ENCODE measurements at regions not wholly inside any gene's neighbourhood (a gene's known extent, or its start where the extent isn't known, plus 50 kb on each side); places are given as distances from the start of the nearest gene placed in this dataset.

DNA sequence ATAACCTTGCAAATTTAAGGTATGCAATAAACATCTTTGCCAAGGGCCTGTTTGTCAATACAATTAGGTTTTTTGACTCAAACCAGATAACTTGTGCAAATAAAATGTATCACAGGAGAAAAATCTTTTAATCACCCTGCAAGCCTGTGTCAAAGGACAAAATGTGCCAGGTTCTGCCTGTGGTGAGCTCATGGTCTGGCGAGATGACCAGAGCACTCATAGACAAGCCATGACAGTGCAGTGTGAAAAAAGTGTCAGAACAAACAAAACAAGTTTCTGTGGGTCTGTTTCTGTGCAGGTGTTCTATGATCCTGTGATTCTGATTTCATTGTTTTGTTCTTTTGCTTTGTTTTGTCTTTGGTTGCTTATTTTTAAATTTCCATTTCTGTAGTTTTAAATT lies 847.2 kb downstream of the VRK1 start:
- TF ChIP-seq, protein P1, sequence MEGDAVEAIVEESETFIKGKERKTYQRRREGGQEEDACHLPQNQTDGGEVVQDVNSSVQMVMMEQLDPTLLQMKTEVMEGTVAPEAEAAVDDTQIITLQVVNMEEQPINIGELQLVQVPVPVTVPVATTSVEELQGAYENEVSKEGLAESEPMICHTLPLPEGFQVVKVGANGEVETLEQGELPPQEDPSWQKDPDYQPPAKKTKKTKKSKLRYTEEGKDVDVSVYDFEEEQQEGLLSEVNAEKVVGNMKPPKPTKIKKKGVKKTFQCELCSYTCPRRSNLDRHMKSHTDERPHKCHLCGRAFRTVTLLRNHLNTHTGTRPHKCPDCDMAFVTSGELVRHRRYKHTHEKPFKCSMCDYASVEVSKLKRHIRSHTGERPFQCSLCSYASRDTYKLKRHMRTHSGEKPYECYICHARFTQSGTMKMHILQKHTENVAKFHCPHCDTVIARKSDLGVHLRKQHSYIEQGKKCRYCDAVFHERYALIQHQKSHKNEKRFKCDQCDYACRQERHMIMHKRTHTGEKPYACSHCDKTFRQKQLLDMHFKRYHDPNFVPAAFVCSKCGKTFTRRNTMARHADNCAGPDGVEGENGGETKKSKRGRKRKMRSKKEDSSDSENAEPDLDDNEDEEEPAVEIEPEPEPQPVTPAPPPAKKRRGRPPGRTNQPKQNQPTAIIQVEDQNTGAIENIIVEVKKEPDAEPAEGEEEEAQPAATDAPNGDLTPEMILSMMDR (IDR thresholded peaks at IDR 0.05): no peak
- TF ChIP-seq CREM (CRISPR knock-in tag; IDR thresholded peaks at IDR 0.05) (no peak), ELF4 (CRISPR knock-in tag; IDR thresholded peaks at IDR 0.05; ENCODE audit: low read depth) (no peak), ZNF263 (CRISPR knock-in tag; IDR thresholded peaks at IDR 0.05; ENCODE audit: low read depth) (no peak)
- TF ChIP-seq, protein P2, sequence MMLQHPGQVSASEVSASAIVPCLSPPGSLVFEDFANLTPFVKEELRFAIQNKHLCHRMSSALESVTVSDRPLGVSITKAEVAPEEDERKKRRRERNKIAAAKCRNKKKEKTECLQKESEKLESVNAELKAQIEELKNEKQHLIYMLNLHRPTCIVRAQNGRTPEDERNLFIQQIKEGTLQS (CRISPR knock-in tag; conservative IDR thresholded peaks at IDR 0.05): no peak
- TF ChIP-seq, protein P3, sequence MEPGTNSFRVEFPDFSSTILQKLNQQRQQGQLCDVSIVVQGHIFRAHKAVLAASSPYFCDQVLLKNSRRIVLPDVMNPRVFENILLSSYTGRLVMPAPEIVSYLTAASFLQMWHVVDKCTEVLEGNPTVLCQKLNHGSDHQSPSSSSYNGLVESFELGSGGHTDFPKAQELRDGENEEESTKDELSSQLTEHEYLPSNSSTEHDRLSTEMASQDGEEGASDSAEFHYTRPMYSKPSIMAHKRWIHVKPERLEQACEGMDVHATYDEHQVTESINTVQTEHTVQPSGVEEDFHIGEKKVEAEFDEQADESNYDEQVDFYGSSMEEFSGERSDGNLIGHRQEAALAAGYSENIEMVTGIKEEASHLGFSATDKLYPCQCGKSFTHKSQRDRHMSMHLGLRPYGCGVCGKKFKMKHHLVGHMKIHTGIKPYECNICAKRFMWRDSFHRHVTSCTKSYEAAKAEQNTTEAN (CRISPR knock-in tag; IDR thresholded peaks at IDR 0.05): no peak
- TF ChIP-seq, protein P4, sequence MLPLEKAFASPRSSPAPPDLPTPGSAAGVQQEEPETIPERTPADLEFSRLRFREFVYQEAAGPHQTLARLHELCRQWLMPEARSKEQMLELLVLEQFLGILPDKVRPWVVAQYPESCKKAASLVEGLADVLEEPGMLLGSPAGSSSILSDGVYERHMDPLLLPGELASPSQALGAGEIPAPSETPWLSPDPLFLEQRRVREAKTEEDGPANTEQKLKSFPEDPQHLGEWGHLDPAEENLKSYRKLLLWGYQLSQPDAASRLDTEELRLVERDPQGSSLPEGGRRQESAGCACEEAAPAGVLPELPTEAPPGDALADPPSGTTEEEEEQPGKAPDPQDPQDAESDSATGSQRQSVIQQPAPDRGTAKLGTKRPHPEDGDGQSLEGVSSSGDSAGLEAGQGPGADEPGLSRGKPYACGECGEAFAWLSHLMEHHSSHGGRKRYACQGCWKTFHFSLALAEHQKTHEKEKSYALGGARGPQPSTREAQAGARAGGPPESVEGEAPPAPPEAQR (CRISPR knock-in tag; IDR thresholded peaks at IDR 0.05): no peak

Data from WTC11 (cell line).